Peyer's patch (tissue), 4 donors: ENCODE measurements at regions not wholly inside any gene's neighbourhood (a gene's known extent, or its start where the extent isn't known, plus 50 kb on each side); places are given as distances from the start of the nearest gene placed in this dataset.

Source experiments
- POLR2A ChIP-seq, 2 donors: fragments of 450-650 bp; IDR thresholded peaks; one replicate each; pipeline ENCODE4 v1.5.1; 2017; ENCODE audit warnings: antibody characterized with exemption in 2 of 2, mild to moderate bottlenecking in 2 of 2, moderate library complexity in 2 of 2
- TF ChIP-seq, protein P1 (sequence below), 6 experiments: fragments of 450-650 bp in 4 of 6; fragments of 200-600 bp in 2 of 6; sonication (generic) in 1 of 6; IDR thresholded peaks; one replicate each; pipeline ENCODE4 v1.5.1; 2017 to 2019; ENCODE audit warnings: antibody characterized with exemption in 6 of 6, mild to moderate bottlenecking in 3 of 6, moderate library complexity in 1 of 6

DNA sequence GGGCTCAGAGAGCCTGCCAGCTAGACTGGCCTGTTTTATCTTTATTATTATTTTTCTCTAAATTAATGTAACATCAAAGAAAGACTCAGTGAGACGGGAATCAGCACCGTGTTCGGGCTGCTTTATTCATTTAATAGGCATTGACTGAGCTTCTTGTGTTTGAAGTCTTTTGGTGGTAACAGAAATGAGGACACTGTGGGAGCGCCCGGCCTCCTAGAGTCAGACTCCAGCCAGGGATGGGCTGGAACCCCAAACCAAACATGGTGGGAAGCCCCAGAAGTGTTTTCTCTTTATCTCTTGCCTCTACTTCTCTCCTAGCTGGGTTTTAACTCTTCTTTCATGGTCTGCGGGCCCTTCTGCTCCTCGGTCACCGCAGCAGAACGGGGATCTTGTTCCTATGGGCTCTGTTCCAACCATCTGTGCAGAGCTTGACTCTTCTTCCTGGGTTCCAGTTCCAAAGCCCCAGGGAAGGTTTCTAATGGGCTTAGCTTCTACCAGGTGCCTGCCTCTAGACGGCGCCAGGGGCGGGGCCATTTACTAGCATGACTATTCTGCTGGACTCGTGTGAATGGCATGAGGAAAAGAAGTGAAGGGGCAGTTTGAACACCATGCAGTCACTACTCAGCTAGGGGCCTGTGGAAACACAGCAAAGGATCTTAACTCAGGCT, 123.8 kb downstream of the FGF18 start:
- TF ChIP-seq POLR2A (IDR thresholded peaks at IDR 0.05), result no peak
- TF ChIP-seq, protein P1, sequence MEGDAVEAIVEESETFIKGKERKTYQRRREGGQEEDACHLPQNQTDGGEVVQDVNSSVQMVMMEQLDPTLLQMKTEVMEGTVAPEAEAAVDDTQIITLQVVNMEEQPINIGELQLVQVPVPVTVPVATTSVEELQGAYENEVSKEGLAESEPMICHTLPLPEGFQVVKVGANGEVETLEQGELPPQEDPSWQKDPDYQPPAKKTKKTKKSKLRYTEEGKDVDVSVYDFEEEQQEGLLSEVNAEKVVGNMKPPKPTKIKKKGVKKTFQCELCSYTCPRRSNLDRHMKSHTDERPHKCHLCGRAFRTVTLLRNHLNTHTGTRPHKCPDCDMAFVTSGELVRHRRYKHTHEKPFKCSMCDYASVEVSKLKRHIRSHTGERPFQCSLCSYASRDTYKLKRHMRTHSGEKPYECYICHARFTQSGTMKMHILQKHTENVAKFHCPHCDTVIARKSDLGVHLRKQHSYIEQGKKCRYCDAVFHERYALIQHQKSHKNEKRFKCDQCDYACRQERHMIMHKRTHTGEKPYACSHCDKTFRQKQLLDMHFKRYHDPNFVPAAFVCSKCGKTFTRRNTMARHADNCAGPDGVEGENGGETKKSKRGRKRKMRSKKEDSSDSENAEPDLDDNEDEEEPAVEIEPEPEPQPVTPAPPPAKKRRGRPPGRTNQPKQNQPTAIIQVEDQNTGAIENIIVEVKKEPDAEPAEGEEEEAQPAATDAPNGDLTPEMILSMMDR (IDR thresholded peaks at IDR 0.05), result no peak
